BE2C (cell line): ENCODE measurements at regions not wholly inside any gene's neighbourhood (a gene's known extent, or its start where the extent isn't known, plus 50 kb on each side); places are given as distances from the start of the nearest gene placed in this dataset.

Experiments used
- DNase-seq: peaks from one replicate; pipeline ENCODE4 v3.0.0-alpha.2; 2020
- H3K27me3 ChIP-seq: fragments of 250-450 bp; sonication (Bioruptor Pico); 2 replicates; pipeline ENCODE4 v1.5.1; 2020; ENCODE audit warnings: mild to moderate bottlenecking
- H3K36me3 ChIP-seq: fragments of 250-450 bp; sonication (Bioruptor Pico); 2 replicates; pipeline ENCODE4 v1.5.1; 2020; ENCODE audit warnings: mild to moderate bottlenecking
- H3K4me1 ChIP-seq: fragments of 250-450 bp; sonication (Bioruptor Pico); 2 replicates; pipeline ENCODE4 v1.5.1; 2020
- H3K4me3 ChIP-seq: 2 replicates; pipeline ENCODE4 v1.5.1; 2011; ENCODE audit warnings: low read depth, low read length
- H3K9me3 ChIP-seq: fragments of 250-450 bp; sonication (Bioruptor Pico); 2 replicates; pipeline ENCODE4 v1.5.1; 2020
- CTCF ChIP-seq: IDR thresholded peaks from 2 replicates; pipeline ENCODE4 v1.5.1; 2012; ENCODE audit warnings: mild to moderate bottlenecking, low read depth, low read length

- Histone ChIP-seq H3K36me3 (no peaks in the 10 kb centered on the region), H3K4me1 (no peaks in the 10 kb centered on the region; the same call in none of the 2 replicates), H3K4me3 (no peak overlapping the region), H3K9me3 (no peaks in the 10 kb centered on the region), H3K27me3 (no peaks in the 10 kb centered on the region)
- no peak for TF ChIP-seq CTCF
- no peak for DNase-seq
These were observed 189.4 kb downstream of the DLL1 start for GRCh38 chr6:170101281-170102035.

GRCh38 chr6:170100046-170100445, 190.8 kb downstream of the DLL1 start:
- Histone ChIP-seq H3K27me3 (no peaks in the 10 kb centered on the region), H3K36me3 (no peaks in the 10 kb centered on the region), H3K4me3 (no peak overlapping the region), H3K4me1 (peaks cover 5% of the 10 kb centered on the region), H3K9me3 (no peaks in the 10 kb centered on the region)
- TF ChIP-seq CTCF: no peak
- DNase-seq: no peak

- TF ChIP-seq CTCF: no peak
- Histone ChIP-seq H3K9me3 (no peaks in the 10 kb centered on the region), H3K36me3 (no peaks in the 10 kb centered on the region), H3K4me3 (no peak overlapping the region), H3K27me3 (no peaks in the 10 kb centered on the region), H3K4me1 (peaks cover 5% of the 10 kb centered on the region)
- no peak for DNase-seq
These were observed 191.5 kb downstream of the DLL1 start for GRCh38 chr6:170099387-170099786.

GRCh38 chr6:170098428-170099170, 192.3 kb downstream of the DLL1 start:
- H3K36me3 ChIP-seq: no peaks in the 10 kb centered on the region
- no peaks in the 10 kb centered on the region for H3K9me3 ChIP-seq
- TF ChIP-seq CTCF: no peak

GRCh38 chr6:170097505-170098427, 193.1 kb downstream of the DLL1 start:
- no peaks in the 10 kb centered on the region for H3K9me3 ChIP-seq
- no peaks in the 10 kb centered on the region for H3K36me3 ChIP-seq
- no peak for TF ChIP-seq CTCF
- H3K27me3 ChIP-seq: no peaks in the 10 kb centered on the region
- H3K4me3 ChIP-seq: no peak overlapping the region
- no peak for DNase-seq
- H3K4me1 ChIP-seq: peaks cover 5% of the 10 kb centered on the region

More at GRCh38 chr6:170098428-170099170, 192.3 kb downstream of the DLL1 start:
- DNase-seq: no peak
- H3K27me3 ChIP-seq: no peaks in the 10 kb centered on the region
- peaks cover 5% of the 10 kb centered on the region for H3K4me1 ChIP-seq
- no peak overlapping the region for H3K4me3 ChIP-seq
